GM19238 (cell line): ENCODE measurements at regions not wholly inside any gene's neighbourhood (a gene's known extent, or its start where the extent isn't known, plus 50 kb on each side); places are given as distances from the start of the nearest gene placed in this dataset.

Experiments
- DNase-seq: peaks from one replicate; pipeline ENCODE4 v3.0.0; 2011; ENCODE audit warnings: low spot score; ENCODE audit not compliant: insufficient read length

DNA sequence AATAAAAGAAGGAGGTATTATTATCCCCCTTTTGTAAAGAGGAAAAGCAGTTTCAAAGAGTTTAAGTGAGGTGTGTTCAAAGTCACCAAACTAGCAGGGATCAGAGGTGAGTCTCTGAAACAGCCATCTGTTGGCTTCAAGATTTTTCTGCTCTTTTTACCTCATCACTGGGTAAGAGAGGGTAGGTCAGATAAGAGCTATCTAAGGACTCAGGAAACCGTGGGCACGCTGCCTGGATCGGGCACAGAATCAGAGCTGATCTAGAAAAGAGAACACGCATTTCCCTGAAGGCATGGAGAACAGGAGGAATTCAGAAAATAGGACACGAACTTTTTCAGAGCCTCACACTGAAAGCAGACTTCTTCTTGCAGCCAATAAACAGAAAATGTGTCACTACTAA, 65.8 kb upstream of the LY86 start:
- DNase-seq, result no peak

- no peak for DNase-seq
These were observed 63.6 kb upstream of the LY86 start for GRCh38 chr6:6524951-6525350.

DNA sequence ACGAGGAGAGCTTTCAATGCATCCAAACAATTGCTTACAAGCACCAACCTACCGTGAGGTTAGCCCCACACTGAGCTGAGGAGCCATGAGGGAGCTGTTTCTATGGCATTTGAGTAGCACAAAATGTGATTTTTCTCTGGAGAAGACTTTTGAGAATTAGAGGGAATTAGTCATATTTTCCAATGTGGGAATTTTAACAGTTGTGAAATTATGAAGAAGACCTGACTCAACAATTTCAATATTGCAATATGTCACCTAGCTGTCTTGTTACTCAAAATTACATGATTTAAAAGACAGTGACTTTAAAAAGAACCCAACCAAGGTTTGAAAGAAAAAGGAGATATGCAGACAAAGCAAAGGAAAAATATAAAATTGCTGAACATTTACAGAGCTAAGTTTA, 62.6 kb upstream of the LY86 start:
- DNase-seq, result no peak

DNA sequence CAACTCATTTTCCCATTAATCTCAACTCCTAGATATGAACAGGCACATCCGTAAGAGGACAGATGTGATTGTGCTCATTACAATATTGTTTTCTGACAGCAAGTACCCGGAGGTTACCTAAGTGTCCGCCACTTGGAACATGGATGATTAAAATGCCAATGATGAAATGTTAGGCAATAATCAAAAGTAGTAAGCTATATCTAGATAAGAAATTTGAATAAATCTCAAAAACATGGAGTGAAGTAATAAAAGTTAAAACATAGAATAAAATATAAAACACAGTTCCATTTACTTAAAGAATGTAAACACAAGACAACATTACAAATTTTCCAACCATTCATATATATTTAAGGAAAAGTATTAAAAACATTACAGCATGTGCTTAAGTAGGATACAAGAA, 59.2 kb upstream of the LY86 start:
- no peak for DNase-seq

- DNase-seq, result no peak
These were observed 55.3 kb upstream of the LY86 start for GRCh38 chr6:6533176-6533575.

DNA sequence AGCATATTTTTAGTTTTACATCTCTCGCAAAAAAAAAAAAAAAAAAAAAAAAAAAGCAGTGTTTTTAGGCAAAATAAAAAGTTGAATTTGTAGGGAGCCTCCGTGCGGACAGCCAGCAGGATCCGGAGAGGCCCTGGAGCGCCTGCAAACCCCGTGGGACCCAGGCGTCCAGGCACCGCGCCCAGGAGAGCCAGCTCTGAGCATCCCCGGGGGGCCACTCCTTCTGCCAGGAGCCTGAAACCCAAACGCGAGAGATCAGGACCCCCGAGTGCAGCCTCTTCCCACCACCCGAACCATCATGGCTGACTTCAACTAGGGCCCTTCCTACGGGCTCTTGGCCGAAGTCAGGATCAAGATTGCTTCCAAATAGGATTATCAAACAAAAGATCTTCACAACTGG, 54.1 kb upstream of the LY86 start:
- no peak for DNase-seq

GRCh38 chr6:6537488-6538260, 50.8 kb upstream of the LY86 start:
- DNase-seq, result no peak

- no peak for DNase-seq
These were observed 50.3 kb upstream of the LY86 start for GRCh38 chr6:6538261-6538660.
